ENCODE measurements at regions not wholly inside any gene's neighbourhood (a gene's known extent, or its start where the extent isn't known, plus 50 kb on each side); places are given as distances from the start of the nearest gene placed in this dataset.

- Mint-ChIP-seq H3K27me3 (ENCODE audit: insufficient read depth) (no peaks in the 10 kb centered on the region), H3K4me3 (no peak overlapping the region), H3K9me3 (no peaks in the 10 kb centered on the region), H3K4me1 (peaks cover 10% of the 10 kb centered on the region), H3K27ac (no peak overlapping the region), H3K36me3 (ENCODE audit: low read depth) (no peaks in the 10 kb centered on the region)
- no peak overlapping the region for H3K27ac ChIP-seq (ENCODE audit: low read depth, low read length)
- no peaks in the 10 kb centered on the region for H3K36me3 ChIP-seq (ENCODE audit: control insufficient read depth, insufficient read depth, low read length)
- no peaks in the 10 kb centered on the region for H3K27me3 ChIP-seq (ENCODE audit: control insufficient read depth, insufficient read depth, low read length, poor library complexity, severe bottlenecking)
- no peak for TF ChIP-seq CTCF (conservative IDR thresholded peaks at IDR 0.05)
- no peak for DNase-seq
- H3K9me3 ChIP-seq (ENCODE audit: control insufficient read depth, low read length): no peaks in the 10 kb centered on the region
- no peak overlapping the region for H3K4me3 ChIP-seq (ENCODE audit: low read length)
- no peak overlapping the region for H3K9ac ChIP-seq (ENCODE audit: extremely low read depth, low read length, poor library complexity, severe bottlenecking)
- H3K4me1 ChIP-seq (ENCODE audit: control insufficient read depth, insufficient read depth, low read length): peaks cover 12% of the 10 kb centered on the region
Measured at GRCh38 chr3:111314181-111314873, 227.7 kb upstream of the CD96 start.

GRCh38 chr3:111314898-111315297, 227.1 kb upstream of the CD96 start:
- Histone ChIP-seq H3K27ac (ENCODE audit: low read depth, low read length) (no peak overlapping the region), H3K4me1 (ENCODE audit: control insufficient read depth, insufficient read depth, low read length) (peaks cover 12% of the 10 kb centered on the region), H3K4me3 (ENCODE audit: low read length) (no peak overlapping the region), H3K36me3 (ENCODE audit: control insufficient read depth, insufficient read depth, low read length) (no peaks in the 10 kb centered on the region), H3K9me3 (ENCODE audit: control insufficient read depth, low read length) (no peaks in the 10 kb centered on the region), H3K27me3 (ENCODE audit: control insufficient read depth, insufficient read depth, low read length, poor library complexity, severe bottlenecking) (no peaks in the 10 kb centered on the region), H3K9ac (ENCODE audit: extremely low read depth, low read length, poor library complexity, severe bottlenecking) (no peak overlapping the region)
- WGBS, 2 experiments (ENCODE audit: insufficient coverage in 1 of 2, insufficient read length in 1 of 2): 84 to 96% methylated on average over 3 to 5 of the region's 5 CpGs
- Mint-ChIP-seq H3K27me3 (ENCODE audit: insufficient read depth) (no peaks in the 10 kb centered on the region), H3K4me1 (peaks cover 10% of the 10 kb centered on the region), H3K36me3 (ENCODE audit: low read depth) (no peaks in the 10 kb centered on the region), H3K4me3 (no peak overlapping the region), H3K9me3 (no peaks in the 10 kb centered on the region), H3K27ac (no peak overlapping the region)
- no peak for DNase-seq
- no peak for TF ChIP-seq CTCF (conservative IDR thresholded peaks at IDR 0.05)

GRCh38 chr3:111315930-111316587, 225.9 kb upstream of the CD96 start:
- no peak for TF ChIP-seq CTCF (conservative IDR thresholded peaks at IDR 0.05)
- H3K27ac Mint-ChIP-seq: no peak overlapping the region
- H3K4me1 ChIP-seq (ENCODE audit: control insufficient read depth, insufficient read depth, low read length): peaks cover 11% of the 10 kb centered on the region
- H3K9me3 Mint-ChIP-seq: no peaks in the 10 kb centered on the region
- 95 to 100% methylated on average over 3 to 4 of the region's 4 CpGs for WGBS, 2 experiments (ENCODE audit: insufficient coverage in 1 of 2, insufficient read length in 1 of 2)
- no peak overlapping the region for H3K27ac ChIP-seq (ENCODE audit: low read depth, low read length)
- no peak overlapping the region for H3K4me3 Mint-ChIP-seq
- H3K36me3 Mint-ChIP-seq (ENCODE audit: low read depth): no peaks in the 10 kb centered on the region
- no peak overlapping the region for H3K9ac ChIP-seq (ENCODE audit: extremely low read depth, low read length, poor library complexity, severe bottlenecking)
- no peak for DNase-seq
- H3K36me3 ChIP-seq (ENCODE audit: control insufficient read depth, insufficient read depth, low read length): no peaks in the 10 kb centered on the region
- no peak overlapping the region for H3K4me3 ChIP-seq (ENCODE audit: low read length)
- H3K9me3 ChIP-seq (ENCODE audit: control insufficient read depth, low read length): no peaks in the 10 kb centered on the region
- H3K4me1 Mint-ChIP-seq: peaks cover 6% of the 10 kb centered on the region
- H3K27me3 Mint-ChIP-seq (ENCODE audit: insufficient read depth): no peaks in the 10 kb centered on the region
- no peaks in the 10 kb centered on the region for H3K27me3 ChIP-seq (ENCODE audit: control insufficient read depth, insufficient read depth, low read length, poor library complexity, severe bottlenecking)
